ENCODE measurements at regions not wholly inside any gene's neighbourhood (a gene's known extent, or its start where the extent isn't known, plus 50 kb on each side); places are given as distances from the start of the nearest gene placed in this dataset.

GRCh38 chr1:29956349-29957030, 720.2 kb downstream of the PTPRU start:
- TF ChIP-seq POLR2A (IDR thresholded peaks at IDR 0.05; ENCODE audit: low read length) (no peak), GATA1 (IDR thresholded peaks at IDR 0.05; ENCODE audit: low read depth, low read length) (no peak)

All from erythroblast (primary cell).